ENCODE measurements at regions not wholly inside any gene's neighbourhood (a gene's known extent, or its start where the extent isn't known, plus 50 kb on each side); places are given as distances from the start of the nearest gene placed in this dataset.

DNA sequence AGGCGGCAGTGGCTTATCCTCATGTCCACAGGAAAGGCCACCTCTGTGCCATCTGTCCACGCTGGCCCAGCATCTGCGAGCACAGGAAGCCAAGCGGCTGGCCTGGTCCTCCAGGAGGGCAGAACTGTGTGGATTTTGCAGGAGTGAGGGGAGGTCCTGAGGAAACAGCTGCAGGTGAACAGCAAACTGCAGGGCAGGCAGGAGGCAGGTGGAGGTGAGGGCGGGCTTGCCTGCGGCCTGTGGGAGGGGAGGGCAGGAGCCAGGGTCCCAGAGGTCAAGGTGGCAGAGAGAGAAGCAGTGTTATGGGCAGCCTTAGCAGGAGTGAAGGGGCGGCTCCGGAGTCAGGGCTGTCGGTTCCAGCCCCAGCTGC lies 369.7 kb downstream of the SHANK2 start:
- Histone ChIP-seq H3K36me3 (ENCODE audit: control insufficient read depth, insufficient read depth, low read length) (no peaks in the 10 kb centered on the region), H3K9me1 (ENCODE audit: control insufficient read depth, insufficient read depth, low read length) (no peaks in the 10 kb centered on the region), H3K9ac (ENCODE audit: insufficient read depth in 1 of 2, low read depth in 2 of 2, low read length in 2 of 2) (no peak overlapping the region), H3K79me2 (ENCODE audit: control insufficient read depth, insufficient read depth, low read length) (no peaks in the 10 kb centered on the region), H3K9me3 (replicated peaks; ENCODE audit: control insufficient read depth, insufficient read depth, low read depth, low read length) (no peaks in the 10 kb centered on the region), H2AFZ (ENCODE audit: low read depth, low read length) (no peak overlapping the region), H3K4me1 (replicated peaks in 1 of 2; ENCODE audit: control insufficient read depth in 2 of 2, insufficient read depth in 2 of 2, low read length in 2 of 2) (no peaks in the 10 kb centered on the region), H3K4me2 (ENCODE audit: insufficient read depth, low read length) (no peak overlapping the region), H3K27me3 (ENCODE audit: control insufficient read depth in 2 of 2, insufficient read depth in 2 of 2, low read length in 2 of 2) (peaks cover 16 to 57% of the 10 kb centered on the region in 2 experiments; a peak in 4 of 5 replicates), H4K20me1 (replicated peaks; ENCODE audit: control insufficient read depth, insufficient read depth, low read length) (peaks cover 3% of the 10 kb centered on the region; the same call in 1 of the 2 replicates), H3K27ac (ENCODE audit: extremely low read depth, low read depth, low read length) (no peak overlapping the region), H3K4me3 (no peak overlapping the region)
- DNase-seq (ENCODE audit: extremely low read depth in 1 of 4, low spot score in 3 of 4) (no peak), ATAC-seq (no peak), FAIRE-seq (no peak)
- WGBS (ENCODE audit: insufficient coverage, low coverage, missing lambda C conversion rate): 0% methylated on average over 7 of the region's 9 CpGs
- in situ Hi-C loops (cut with MboI) (no loop called here), intact Hi-C loops (cut with micrococcal nuclease) (no loop called here)
- no TSS peak for BruUV-seq (replicated peaks)
- POLR2A ChIA-PET: interaction anchor here (0.6 kb wide), 1 partner anchor 15 kb away, joined by 5 read pairs; no protein-coding TSS in a partner anchor
- CTCF ChIA-PET (ENCODE audit: low intra/inter-chr PET ratio): no interaction called here
- TF ChIP-seq THRB (CRISPR knock-in tag; conservative IDR thresholded peaks at IDR 0.05) (no peak), RNF2 (IDR thresholded peaks at IDR 0.05) (no peak), PHF8 (IDR thresholded peaks at IDR 0.05; ENCODE audit: borderline replicate concordance, low read length) (no peak), HES1 (IDR thresholded peaks at IDR 0.05; ENCODE audit: low read depth) (no peak)
- TF ChIP-seq, protein P1, sequence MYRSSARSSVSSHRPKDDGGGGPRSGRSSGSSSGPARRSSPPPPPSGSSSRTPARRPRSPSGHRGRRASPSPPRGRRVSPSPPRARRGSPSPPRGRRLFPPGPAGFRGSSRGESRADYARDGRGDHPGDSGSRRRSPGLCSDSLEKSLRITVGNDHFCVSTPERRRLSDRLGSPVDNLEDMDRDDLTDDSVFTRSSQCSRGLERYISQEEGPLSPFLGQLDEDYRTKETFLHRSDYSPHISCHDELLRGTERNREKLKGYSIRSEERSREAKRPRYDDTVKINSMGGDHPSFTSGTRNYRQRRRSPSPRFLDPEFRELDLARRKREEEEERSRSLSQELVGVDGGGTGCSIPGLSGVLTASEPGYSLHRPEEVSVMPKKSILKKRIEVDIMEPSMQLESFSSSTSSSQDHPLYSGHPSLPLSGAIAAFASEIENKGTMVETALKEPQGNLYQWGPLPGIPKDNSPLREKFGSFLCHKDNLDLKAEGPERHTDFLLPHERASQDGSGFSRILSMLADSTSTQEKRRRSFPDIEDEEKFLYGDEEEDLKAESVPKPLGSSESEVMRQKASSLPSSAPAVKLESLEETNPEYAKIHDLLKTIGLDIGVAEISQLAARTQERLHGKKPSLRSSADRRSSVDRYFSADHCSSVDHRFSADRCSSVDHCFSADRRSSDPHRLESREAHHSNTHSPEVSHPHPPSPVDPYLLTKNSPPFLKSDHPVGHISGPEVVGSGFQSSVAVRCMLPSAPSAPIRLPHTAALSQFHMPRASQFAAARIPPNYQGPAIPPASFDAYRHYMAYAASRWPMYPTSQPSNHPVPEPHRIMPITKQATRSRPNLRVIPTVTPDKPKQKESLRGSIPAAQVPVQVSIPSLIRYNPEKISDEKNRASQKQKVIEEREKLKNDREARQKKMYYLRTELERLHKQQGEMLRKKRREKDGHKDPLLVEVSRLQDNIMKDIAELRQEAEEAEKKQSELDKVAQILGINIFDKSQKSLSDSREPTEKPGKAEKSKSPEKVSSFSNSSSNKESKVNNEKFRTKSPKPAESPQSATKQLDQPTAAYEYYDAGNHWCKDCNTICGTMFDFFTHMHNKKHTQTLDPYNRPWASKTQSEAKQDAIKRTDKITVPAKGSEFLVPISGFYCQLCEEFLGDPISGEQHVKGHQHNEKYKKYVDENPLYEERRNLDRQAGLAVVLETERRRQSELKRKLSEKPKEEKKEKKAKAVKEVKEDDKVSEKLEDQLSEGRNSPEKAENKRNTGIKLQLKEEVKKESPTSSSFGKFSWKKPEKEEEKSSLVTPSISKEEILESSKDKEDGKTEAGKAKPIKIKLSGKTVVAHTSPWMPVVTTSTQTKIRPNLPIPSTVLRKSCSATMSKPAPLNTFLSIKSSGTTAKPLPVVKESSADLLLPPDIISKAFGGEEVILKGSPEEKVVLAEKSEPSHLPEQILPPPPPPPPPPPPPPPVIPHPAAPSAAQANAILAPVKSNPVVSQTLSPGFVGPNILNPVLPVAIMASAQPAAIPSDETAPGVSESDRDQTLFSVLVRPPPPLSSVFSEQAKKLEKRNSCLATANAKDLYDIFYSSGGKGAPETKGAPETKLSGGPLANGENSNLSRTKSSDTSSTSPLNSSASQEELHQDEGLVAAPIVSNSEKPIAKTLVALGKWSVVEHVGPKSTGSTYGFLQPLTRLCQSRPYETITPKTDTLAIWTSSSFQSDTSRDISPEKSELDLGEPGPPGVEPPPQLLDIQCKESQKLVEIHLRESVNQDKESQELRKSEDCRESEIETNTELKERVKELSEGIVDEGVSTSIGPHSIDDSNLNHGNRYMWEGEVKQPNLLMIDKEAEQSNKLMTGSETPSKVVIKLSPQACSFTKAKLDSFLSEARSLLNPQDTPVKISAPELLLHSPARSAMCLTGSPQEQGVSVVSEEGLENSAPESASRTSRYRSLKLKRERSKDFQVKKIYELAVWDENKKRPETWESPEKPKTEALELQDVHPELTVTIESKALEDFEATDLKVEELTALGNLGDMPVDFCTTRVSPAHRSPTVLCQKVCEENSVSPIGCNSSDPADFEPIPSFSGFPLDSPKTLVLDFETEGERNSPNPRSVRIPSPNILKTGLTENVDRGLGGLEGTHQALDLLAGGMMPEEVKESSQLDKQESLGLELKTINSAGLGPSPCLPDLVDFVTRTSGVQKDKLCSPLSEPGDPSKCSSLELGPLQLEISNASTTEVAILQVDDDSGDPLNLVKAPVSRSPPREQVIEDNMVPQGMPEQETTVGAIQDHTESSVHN (IDR thresholded peaks at IDR 0.05; ENCODE audit: borderline replicate concordance in 1 of 2, low read depth in 1 of 2): no peak
- TF ChIP-seq, protein P2, sequence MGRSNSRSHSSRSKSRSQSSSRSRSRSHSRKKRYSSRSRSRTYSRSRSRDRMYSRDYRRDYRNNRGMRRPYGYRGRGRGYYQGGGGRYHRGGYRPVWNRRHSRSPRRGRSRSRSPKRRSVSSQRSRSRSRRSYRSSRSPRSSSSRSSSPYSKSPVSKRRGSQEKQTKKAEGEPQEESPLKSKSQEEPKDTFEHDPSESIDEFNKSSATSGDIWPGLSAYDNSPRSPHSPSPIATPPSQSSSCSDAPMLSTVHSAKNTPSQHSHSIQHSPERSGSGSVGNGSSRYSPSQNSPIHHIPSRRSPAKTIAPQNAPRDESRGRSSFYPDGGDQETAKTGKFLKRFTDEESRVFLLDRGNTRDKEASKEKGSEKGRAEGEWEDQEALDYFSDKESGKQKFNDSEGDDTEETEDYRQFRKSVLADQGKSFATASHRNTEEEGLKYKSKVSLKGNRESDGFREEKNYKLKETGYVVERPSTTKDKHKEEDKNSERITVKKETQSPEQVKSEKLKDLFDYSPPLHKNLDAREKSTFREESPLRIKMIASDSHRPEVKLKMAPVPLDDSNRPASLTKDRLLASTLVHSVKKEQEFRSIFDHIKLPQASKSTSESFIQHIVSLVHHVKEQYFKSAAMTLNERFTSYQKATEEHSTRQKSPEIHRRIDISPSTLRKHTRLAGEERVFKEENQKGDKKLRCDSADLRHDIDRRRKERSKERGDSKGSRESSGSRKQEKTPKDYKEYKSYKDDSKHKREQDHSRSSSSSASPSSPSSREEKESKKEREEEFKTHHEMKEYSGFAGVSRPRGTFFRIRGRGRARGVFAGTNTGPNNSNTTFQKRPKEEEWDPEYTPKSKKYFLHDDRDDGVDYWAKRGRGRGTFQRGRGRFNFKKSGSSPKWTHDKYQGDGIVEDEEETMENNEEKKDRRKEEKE (IDR thresholded peaks at IDR 0.05; ENCODE audit: borderline replicate concordance in 1 of 2, control insufficient read depth in 1 of 2, low read depth in 2 of 2, low read length in 1 of 2): no peak

All from K562 (cell line).